Type B pancreatic cell (in vitro differentiated cells): ENCODE measurements at regions not wholly inside any gene's neighbourhood (a gene's known extent, or its start where the extent isn't known, plus 50 kb on each side); places are given as distances from the start of the nearest gene placed in this dataset.

Source experiments
- DNase-seq: peaks from one replicate; pipeline ENCODE4 v3.0.0; 2021; ENCODE audit warnings: mixed read lengths; ENCODE audit not compliant: unreplicated experiment; ENCODE audit errors: extremely low spot score
- H3K27ac Mint-ChIP-seq: 2 replicates; pipeline ENCODE4 v1.8.0; 2021; ENCODE audit warnings: mild to moderate bottlenecking, mixed read lengths
- H3K27me3 Mint-ChIP-seq: 2 replicates; pipeline ENCODE4 v1.8.0; 2021; ENCODE audit warnings: mixed read lengths
- H3K36me3 Mint-ChIP-seq: 2 replicates; pipeline ENCODE4 v1.8.0; 2021; ENCODE audit warnings: mixed read lengths
- H3K4me1 Mint-ChIP-seq: one replicate; pipeline ENCODE4 v1.8.0; 2021; ENCODE audit warnings: mixed read lengths; ENCODE audit not compliant: unreplicated experiment
- H3K4me3 Mint-ChIP-seq: 2 replicates; pipeline ENCODE4 v1.8.0; 2021; ENCODE audit warnings: mild to moderate bottlenecking, mixed read lengths
- H3K9me3 Mint-ChIP-seq: 2 replicates; pipeline ENCODE4 v1.8.0; 2021; ENCODE audit warnings: mixed read lengths
- CTCF ChIP-seq: fragments of 200-600 bp; sonication (generic); conservative IDR thresholded peaks from 2 replicates; pipeline ENCODE4 v1.5.0; 2021; ENCODE audit warnings: antibody characterized with exemption, mild to moderate bottlenecking

GRCh38 chrX:45668686-45669443, 468.2 kb upstream of the DIPK2B start:
- Mint-ChIP-seq H3K27ac (no peak overlapping the region), H3K9me3 (peaks cover 4% of the 10 kb centered on the region), H3K4me3 (no peak overlapping the region), H3K27me3 (no peaks in the 10 kb centered on the region), H3K4me1 (no peaks in the 10 kb centered on the region), H3K36me3 (no peaks in the 10 kb centered on the region)
- DNase-seq = no peak
- TF ChIP-seq CTCF = no peak

- Mint-ChIP-seq H3K27ac (no peak overlapping the region), H3K9me3 (peaks cover 8% of the 10 kb centered on the region), H3K36me3 (no peaks in the 10 kb centered on the region), H3K4me3 (no peak overlapping the region), H3K27me3 (no peaks in the 10 kb centered on the region), H3K4me1 (no peaks in the 10 kb centered on the region)
- TF ChIP-seq CTCF = no peak
- no peak for DNase-seq
Observed at GRCh38 chrX:45667666-45668065, 467.0 kb upstream of the DIPK2B start.

- H3K9me3 Mint-ChIP-seq = peaks cover 8% of the 10 kb centered on the region
- no peak overlapping the region for H3K27ac Mint-ChIP-seq
- no peaks in the 10 kb centered on the region for H3K27me3 Mint-ChIP-seq
- DNase-seq = no peak
- H3K4me1 Mint-ChIP-seq = no peaks in the 10 kb centered on the region
- H3K4me3 Mint-ChIP-seq = no peak overlapping the region
- no peaks in the 10 kb centered on the region for H3K36me3 Mint-ChIP-seq
- TF ChIP-seq CTCF = no peak
Observed at GRCh38 chrX:45664727-45665290, 464.1 kb upstream of the DIPK2B start.

- Mint-ChIP-seq H3K9me3 (peaks cover 4% of the 10 kb centered on the region), H3K4me3 (no peak overlapping the region), H3K4me1 (no peaks in the 10 kb centered on the region), H3K27me3 (no peaks in the 10 kb centered on the region), H3K36me3 (no peaks in the 10 kb centered on the region), H3K27ac (no peak overlapping the region)
- TF ChIP-seq CTCF = no peak
- no peak for DNase-seq
Observed at GRCh38 chrX:45660477-45660876, 459.8 kb upstream of the DIPK2B start.

- no peaks in the 10 kb centered on the region for H3K36me3 Mint-ChIP-seq
- no peaks in the 10 kb centered on the region for H3K4me1 Mint-ChIP-seq
- no peaks in the 10 kb centered on the region for H3K27me3 Mint-ChIP-seq
- no peak overlapping the region for H3K27ac Mint-ChIP-seq
- H3K9me3 Mint-ChIP-seq = peaks cover 7% of the 10 kb centered on the region
- DNase-seq = no peak
- TF ChIP-seq CTCF = no peak
- no peak overlapping the region for H3K4me3 Mint-ChIP-seq
Observed at GRCh38 chrX:45633419-45633818, 432.7 kb upstream of the DIPK2B start.
